Loucy (cell line): ENCODE measurements at regions not wholly inside any gene's neighbourhood (a gene's known extent, or its start where the extent isn't known, plus 50 kb on each side); places are given as distances from the start of the nearest gene placed in this dataset.

ENCODE experiments used
- CTCF ChIP-seq: fragments of 200-600 bp; sonication (generic); conservative IDR thresholded peaks from 2 replicates; pipeline ENCODE4 v1.5.1; 2014; ENCODE audit warnings: mild to moderate bottlenecking, antibody characterized with exemption, low read length
- EZH2phosphoT487 ChIP-seq: fragments of 200-600 bp; IDR thresholded peaks from 2 replicates; pipeline ENCODE4 v1.6.1; 2018; ENCODE audit warnings: antibody characterized with exemption, mild to moderate bottlenecking, moderate library complexity, borderline replicate concordance

- TF ChIP-seq CTCF (no peak), EZH2phosphoT487 (no peak)
Measured at GRCh38 chr1:166489670-166490436, 323.1 kb upstream of the FAM78B start.
